GM12872 (cell line): ENCODE measurements at regions not wholly inside any gene's neighbourhood (a gene's known extent, or its start where the extent isn't known, plus 50 kb on each side); places are given as distances from the start of the nearest gene placed in this dataset.

Experiments used
- TF ChIP-seq, protein P1 (sequence below): IDR thresholded peaks from 3 replicates; pipeline ENCODE4 v1.5.1; 2011; ENCODE audit warnings: low read depth, mild to moderate bottlenecking, low read length, moderate library complexity; ENCODE audit not compliant: insufficient read depth

DNA sequence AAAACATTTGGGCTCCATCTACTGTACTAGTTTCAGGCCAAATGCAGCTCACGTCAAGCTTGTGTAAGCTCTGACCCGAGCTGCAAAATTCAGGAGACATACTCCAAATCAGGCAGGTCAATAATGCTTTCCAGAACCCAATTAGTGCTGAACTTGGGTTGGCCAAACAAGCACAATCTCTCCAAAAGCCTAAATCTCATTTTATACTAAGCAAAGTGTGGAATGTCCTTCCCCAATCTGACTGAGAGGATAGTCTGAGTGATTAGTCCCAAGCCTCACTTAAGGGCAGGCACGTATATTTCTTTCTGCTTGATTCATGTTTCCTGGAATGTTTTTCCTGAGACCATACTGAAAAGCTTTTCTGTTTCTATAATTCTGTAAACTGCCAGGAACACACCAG is 79.9 kb downstream of the NKX6-1 start:
- TF ChIP-seq, protein P1, sequence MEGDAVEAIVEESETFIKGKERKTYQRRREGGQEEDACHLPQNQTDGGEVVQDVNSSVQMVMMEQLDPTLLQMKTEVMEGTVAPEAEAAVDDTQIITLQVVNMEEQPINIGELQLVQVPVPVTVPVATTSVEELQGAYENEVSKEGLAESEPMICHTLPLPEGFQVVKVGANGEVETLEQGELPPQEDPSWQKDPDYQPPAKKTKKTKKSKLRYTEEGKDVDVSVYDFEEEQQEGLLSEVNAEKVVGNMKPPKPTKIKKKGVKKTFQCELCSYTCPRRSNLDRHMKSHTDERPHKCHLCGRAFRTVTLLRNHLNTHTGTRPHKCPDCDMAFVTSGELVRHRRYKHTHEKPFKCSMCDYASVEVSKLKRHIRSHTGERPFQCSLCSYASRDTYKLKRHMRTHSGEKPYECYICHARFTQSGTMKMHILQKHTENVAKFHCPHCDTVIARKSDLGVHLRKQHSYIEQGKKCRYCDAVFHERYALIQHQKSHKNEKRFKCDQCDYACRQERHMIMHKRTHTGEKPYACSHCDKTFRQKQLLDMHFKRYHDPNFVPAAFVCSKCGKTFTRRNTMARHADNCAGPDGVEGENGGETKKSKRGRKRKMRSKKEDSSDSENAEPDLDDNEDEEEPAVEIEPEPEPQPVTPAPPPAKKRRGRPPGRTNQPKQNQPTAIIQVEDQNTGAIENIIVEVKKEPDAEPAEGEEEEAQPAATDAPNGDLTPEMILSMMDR = no peak

DNA sequence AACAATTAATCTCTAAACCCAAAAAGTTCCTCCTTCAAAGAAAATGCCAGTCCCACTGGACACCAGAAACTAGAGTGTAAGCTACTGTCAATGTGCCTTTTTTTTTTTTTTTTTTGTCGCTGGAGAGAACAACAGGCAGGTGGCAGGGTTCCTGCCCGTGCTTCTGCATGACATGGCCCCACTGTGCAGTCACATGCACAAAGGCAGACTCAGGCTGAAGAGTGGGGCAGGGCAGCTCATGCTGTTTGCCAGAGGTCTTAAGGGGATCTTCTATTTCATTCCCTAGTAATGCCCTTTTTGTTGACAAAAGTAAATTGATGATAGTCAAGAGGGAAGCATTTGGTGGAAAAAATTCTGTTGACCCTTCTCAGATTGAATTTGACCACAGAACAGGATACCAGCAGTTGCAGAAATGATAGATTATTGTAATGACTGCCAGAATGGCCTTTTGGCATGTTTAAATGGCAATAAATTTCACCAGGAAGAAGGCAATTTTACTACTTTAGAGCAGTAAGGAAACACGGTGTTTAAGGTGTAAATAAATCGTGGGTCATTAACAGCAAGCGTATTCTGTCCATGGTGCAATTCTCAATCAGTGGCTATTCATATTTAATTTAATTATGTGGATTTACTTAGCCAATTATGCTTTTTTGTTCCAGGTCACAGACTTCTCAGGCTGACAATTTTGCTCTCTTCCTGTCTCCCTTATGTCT is 80.9 kb downstream of the NKX6-1 start:
- TF ChIP-seq, protein P1 = no peak

DNA sequence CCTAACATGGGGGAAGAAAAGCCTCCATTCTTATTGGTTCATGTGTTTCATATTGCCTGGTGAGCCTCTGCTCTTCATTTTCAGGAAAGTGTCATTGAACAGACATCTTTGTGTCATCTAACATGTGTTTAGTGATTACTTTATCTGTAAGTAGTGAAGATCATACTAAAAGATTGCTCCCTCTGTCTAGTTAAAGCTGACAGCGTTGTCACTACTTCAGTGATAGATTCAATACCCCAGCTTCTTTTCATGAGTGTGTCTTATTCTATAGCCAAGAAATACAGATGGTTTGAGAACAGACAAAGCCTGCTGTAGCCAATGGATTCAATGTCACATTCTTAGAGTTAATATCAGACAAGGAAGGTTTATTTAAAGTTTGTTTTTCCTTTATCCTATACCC is 85.1 kb downstream of the NKX6-1 start:
- TF ChIP-seq, protein P1 = no peak

DNA sequence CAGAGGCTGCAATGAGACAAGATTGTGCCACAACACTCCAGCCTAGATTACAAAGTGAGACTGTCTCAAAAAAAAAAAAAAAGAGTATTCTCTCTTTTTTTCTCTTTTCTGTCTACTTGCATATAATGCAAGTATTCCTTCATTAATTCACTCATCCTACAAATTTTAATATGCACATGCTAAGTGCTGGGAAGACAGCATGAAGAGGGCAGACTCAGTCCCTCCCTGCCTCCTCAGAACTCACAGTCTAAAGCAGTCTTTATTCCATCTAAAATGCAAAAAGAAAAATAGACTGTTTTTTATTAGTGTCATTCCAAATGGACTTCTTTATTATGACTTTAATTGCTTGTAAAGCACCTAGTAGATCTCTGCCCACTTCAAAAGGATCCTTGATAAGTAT is 85.6 kb downstream of the NKX6-1 start:
- TF ChIP-seq, protein P1 = no peak

DNA sequence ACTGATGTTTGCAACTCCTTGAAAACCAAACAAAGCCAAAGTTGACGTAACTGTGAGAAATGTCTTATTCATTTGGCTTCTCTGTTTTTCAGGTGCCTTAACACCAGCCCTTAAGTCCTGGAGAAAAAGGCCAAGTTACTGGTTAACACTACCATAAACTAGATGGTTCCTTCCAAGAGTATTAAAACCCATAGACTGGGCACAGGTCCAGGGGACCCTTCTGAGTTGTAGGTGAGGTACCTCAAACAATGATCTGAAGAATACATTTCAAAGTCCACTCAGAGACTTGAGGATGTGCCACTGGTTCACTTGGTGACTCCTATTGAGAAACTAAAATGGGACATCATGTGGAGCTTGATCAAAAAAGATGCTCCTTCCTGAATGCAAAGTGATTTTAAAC is 87.0 kb downstream of the NKX6-1 start:
- TF ChIP-seq, protein P1 = no peak

DNA sequence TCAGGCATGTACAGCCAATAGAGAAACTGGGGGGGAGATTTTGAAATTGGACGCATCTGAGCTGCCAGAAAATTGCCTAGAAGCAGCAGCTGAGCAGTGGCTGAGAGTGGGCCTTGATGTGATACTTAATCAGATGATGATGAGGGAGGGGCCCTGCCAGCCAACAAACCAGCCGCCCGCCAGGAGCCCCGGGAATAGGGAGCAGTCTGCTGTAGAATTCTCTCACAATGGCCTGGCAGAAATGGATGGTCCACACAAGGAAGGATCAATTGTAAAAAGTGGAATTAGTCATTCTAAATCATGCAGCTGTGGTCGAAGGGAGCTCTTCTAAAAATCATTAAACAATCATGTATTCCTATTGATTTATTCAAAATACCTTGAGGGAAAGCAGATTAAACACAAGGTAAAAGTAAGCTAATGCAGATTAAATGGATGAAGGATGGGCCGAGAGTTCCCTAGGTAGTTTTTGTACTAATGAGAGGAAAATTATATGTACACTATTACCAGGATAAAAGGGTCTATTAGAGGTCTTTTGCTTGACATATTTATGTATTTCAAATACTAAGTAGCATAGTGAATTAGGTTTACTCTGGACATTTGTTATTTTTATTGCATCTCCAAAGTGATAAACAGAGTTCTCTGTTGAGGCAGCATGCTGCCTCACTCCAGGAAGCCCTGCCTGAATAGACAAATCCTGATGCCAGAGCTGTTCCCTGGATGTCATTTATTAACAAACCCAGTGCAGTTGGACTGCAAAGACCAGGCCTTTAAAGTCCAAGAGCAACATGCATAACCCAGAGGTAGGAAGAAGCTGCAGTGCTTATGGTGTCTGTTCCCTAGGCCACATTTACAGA is 91.3 kb downstream of the NKX6-1 start:
- TF ChIP-seq, protein P1 = no peak

DNA sequence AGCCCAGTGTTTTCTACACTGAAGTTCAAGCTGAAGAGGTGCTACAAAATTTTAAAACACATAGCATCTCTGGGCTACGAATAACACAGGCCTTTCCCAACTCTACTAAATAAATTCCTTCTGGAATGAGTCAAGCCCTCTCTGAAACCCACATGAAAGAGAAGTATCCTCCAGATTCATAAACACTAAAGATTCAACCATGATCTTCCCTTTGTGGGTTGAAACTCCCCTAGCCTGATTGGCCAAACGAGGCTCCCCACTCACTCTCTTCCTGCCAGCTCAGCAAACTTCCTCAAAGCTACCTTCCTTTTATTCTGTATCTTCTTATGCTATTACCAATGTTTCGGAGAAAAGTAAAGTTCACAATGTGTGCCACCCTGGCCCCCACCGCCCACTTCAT is 95.4 kb downstream of the NKX6-1 start:
- TF ChIP-seq, protein P1 = no peak
